ENCODE measurements at regions not wholly inside any gene's neighbourhood (a gene's known extent, or its start where the extent isn't known, plus 50 kb on each side); places are given as distances from the start of the nearest gene placed in this dataset.

- TF ChIP-seq CTCF (IDR thresholded peaks at IDR 0.05; ENCODE audit: control insufficient read depth, insufficient read depth, low read depth, low read length, missing control alignments) = no peak
- no peak for DNase-seq (ENCODE audit: low read depth)
- no peak overlapping the region for H3K4me3 ChIP-seq (ENCODE audit: control insufficient read depth, low read depth, low read length)
These were observed 179.9 kb upstream of the HS6ST1 start for GRCh38 chr2:128498589-128498988.

DNA sequence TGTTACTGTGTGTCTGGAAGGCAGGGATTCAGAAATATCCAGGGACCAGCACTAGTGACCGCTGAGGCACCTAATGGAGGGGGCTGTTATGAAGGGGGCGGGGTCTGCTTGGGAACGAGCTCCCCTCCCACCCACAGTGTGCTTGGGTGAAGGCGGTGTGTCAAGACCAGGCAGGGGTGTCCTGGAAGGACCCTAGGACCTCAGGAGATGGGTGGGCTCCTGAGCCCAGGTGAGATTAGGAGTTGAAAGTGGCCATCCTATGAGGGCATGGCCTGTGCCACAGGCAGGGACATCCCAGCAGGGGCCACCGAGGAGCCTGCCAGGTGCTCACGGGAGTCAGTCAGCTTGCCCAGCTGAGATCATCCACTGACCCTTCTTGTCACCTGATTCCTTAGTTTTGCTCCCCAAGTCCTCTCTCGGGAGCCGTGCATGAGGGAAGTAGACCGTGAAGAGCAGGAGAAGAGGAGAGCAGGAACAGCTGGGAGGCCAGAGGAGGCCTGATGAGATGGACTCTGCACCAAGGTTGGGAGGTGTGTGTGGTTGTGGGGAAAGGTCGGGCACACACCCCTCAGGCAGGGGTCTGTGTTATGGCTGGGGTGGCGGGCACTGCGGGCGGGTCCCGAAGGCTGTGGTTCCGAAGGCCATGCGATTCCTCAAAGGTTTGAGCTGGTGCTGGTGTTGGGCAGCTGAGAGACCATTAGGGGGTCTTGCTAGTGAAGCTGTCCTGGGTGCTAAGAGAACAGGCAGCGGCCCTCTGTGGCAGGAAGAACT lies 180.9 kb upstream of the HS6ST1 start:
- DNase-seq (ENCODE audit: low read depth) = no peak
- no peak for TF ChIP-seq CTCF (IDR thresholded peaks at IDR 0.05; ENCODE audit: control insufficient read depth, insufficient read depth, low read depth, low read length, missing control alignments)
- no peak overlapping the region for H3K4me3 ChIP-seq (ENCODE audit: control insufficient read depth, low read depth, low read length)

DNA sequence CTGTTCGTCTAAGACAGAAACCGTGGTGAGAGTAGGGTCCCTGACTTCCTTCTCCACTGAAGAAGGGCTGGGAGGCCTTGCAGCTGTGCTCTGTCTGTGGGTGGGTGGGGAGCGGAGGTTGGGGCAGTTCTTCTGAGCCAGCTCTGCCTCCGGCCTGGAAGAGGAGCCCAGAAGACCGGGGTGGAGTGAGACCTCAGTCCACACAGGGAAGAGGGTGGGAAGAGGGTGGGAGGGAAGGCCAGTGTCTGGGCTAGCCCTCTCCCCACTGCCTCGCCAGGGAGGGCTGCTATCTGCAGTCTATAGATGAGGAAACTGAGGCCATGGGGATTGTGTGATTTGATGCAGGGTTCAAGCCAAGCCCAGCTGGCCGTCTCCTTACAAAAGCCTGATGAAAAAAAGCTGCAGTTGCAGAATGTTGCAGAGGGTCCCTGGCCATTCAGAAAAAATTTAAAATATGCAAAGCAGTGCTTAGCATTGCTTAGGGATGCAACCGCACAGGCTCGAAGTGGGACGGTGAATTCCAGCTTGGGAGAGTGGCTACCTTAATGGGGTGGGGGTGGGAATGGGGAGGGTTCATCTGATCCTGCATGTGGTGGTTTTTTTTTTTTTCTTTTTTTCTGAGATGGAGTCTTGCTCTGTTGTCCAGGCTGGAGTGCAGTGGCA lies 181.6 kb upstream of the HS6ST1 start:
- H3K4me3 ChIP-seq (ENCODE audit: control insufficient read depth, low read depth, low read length) = no peak overlapping the region
- DNase-seq (ENCODE audit: low read depth) = no peak
- TF ChIP-seq CTCF (IDR thresholded peaks at IDR 0.05; ENCODE audit: control insufficient read depth, insufficient read depth, low read depth, low read length, missing control alignments) = no peak

DNA sequence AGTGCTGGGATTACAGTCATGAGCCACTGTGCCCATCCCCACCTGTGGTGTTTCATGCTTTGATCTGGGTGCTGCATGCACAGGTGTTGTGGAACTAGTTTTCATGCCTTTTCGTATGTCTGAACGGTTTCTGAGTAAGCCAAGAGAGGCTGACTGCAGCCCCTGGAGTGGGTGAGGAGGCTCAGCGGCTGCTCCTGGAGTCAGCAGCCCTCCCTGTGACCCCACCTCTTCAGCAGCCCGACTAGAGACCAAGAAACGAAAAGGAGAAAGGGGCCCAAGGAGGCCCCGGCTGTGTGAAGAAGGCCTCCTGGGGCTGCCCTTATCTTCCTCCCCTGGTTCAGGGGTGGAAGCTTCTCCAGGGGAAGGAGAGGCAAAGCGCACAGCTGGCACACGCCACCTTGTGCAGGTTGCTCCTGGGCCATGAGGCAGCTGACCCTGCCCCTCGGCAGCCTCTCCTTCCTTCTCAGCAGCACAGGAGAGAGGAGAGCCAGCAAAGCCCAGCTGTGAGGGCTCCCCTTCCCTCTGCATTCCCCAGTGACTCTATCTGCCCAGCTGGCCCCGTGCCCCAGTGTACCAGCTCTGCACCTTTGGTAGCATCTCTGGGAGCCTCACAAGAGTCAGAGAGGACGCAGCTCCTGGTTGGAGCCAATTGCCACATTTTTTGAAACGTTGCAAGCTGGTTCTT lies 182.5 kb upstream of the HS6ST1 start:
- H3K4me3 ChIP-seq (ENCODE audit: control insufficient read depth, low read depth, low read length) = no peak overlapping the region
- TF ChIP-seq CTCF (IDR thresholded peaks at IDR 0.05; ENCODE audit: control insufficient read depth, insufficient read depth, low read depth, low read length, missing control alignments) = no peak
- DNase-seq (ENCODE audit: low read depth) = no peak

DNA sequence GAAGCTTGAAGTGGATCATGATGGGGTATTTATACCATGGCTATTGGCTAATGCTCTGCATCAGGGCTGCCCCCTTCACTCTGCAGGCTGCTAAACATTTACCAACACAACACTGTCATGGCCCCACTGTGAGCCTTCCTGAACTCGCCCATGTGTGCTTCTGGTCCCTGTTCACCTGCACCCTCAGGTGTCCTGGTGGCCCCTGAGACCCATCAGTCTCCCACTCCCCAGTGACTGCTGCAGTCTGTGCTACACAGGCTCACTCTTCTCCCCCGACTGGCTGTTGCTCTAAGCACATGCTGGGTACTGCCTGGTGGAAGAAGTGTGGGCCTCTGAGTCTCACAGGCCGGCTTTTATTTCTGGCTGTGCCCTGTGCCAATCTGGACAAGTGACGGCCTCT lies 183.0 kb upstream of the HS6ST1 start:
- TF ChIP-seq CTCF (IDR thresholded peaks at IDR 0.05; ENCODE audit: control insufficient read depth, insufficient read depth, low read depth, low read length, missing control alignments) = no peak
- no peak for DNase-seq (ENCODE audit: low read depth)
- no peak overlapping the region for H3K4me3 ChIP-seq (ENCODE audit: control insufficient read depth, low read depth, low read length)

DNA sequence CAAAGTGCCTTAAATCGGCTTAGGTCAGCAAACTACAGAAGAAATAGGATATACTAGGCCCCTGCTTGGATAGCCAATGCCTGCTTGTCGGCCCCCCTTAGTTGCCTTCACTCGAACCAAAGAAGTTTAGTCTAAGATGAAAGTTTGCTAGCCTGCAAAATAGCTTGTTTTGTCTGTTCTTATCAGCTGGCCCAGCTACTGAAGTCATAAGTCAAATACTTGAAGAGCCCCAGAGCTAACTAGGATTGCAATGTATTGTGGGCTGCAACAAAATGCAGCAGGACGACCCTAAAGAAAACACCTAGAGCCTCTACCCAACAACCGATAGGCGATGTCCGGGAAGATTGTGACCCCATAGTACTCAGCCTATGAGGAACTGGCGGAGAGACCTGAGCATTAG lies 183.5 kb upstream of the HS6ST1 start:
- H3K4me3 ChIP-seq (ENCODE audit: control insufficient read depth, low read depth, low read length) = no peak overlapping the region
- DNase-seq (ENCODE audit: low read depth) = no peak
- TF ChIP-seq CTCF (IDR thresholded peaks at IDR 0.05; ENCODE audit: control insufficient read depth, insufficient read depth, low read depth, low read length, missing control alignments) = no peak
